ENCODE measurements at regions not wholly inside any gene's neighbourhood (a gene's known extent, or its start where the extent isn't known, plus 50 kb on each side); places are given as distances from the start of the nearest gene placed in this dataset.
"Not testable (repeated sequence)": the region's sequence is repeated elsewhere in the genome, so short reads cannot be mapped to it uniquely, and the experiment has no call there.

DNA sequence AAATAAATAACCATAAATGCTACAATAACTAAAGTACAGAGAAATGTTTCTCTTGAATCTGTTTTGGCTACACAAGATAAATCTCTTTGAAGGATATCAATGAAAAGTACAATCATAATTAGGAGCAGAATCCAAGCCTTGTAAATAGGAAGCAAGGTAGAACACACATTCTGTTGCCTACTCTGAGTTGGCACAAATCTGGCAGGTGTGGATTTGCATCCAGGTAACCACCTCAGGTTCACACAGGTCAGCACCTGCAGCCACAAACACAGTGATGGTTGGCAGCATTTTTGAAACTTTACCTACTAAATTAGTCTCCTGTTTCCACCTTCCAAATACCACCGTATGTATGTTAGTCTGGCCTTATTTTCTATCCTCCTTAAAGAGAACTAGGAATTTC lies 105.3 kb upstream of the PIK3R1 start:
- no peak overlapping the region for H3K4me3 Mint-ChIP-seq
- H3K4me1 Mint-ChIP-seq: peaks cover 0 to 3% (median 0%) of the 10 kb centered on the region in 4 donors
- H3K27me3 Mint-ChIP-seq: peaks cover 0 to 2% (median 0%) of the 10 kb centered on the region in 5 donors
- H3K27ac Mint-ChIP-seq: no peak overlapping the region
- no peak for ATAC-seq
- no peak for DNase-seq
- peaks cover 0 to 2% (median 0%) of the 10 kb centered on the region in 3 donors for H3K36me3 Mint-ChIP-seq
- H3K9me3 Mint-ChIP-seq: peaks cover 0 to 16% (median 2%) of the 10 kb centered on the region in 9 donors
- POLR2A ChIA-PET: no interaction called here

GRCh38 chr5:68104217-68104616 lies 111.3 kb upstream of the PIK3R1 start:
- Mint-ChIP-seq H3K27me3 (peaks cover 1 to 10% (median 3%) of the 10 kb centered on the region in 5 donors), H3K9me3 (peaks cover 0 to 35% (median 13%) of the 10 kb centered on the region in 9 donors), H3K36me3 (peaks cover 0 to 13% (median 5%) of the 10 kb centered on the region in 3 donors)
- H3K4me1 Mint-ChIP-seq, H3K27ac Mint-ChIP-seq, POLR2A ChIA-PET, DNase-seq, H3K4me3 Mint-ChIP-seq, ATAC-seq: not testable (repeated sequence)

GRCh38 chr5:68103297-68103696 lies 112.3 kb upstream of the PIK3R1 start:
- Mint-ChIP-seq H3K27me3 (peaks cover 1 to 10% (median 3%) of the 10 kb centered on the region in 5 donors), H3K9me3 (peaks cover 0 to 35% (median 13%) of the 10 kb centered on the region in 9 donors), H3K36me3 (peaks cover 0 to 13% (median 5%) of the 10 kb centered on the region in 3 donors)
- H3K4me3 Mint-ChIP-seq, POLR2A ChIA-PET, H3K4me1 Mint-ChIP-seq, DNase-seq, ATAC-seq, H3K27ac Mint-ChIP-seq: not testable (repeated sequence)

DNA sequence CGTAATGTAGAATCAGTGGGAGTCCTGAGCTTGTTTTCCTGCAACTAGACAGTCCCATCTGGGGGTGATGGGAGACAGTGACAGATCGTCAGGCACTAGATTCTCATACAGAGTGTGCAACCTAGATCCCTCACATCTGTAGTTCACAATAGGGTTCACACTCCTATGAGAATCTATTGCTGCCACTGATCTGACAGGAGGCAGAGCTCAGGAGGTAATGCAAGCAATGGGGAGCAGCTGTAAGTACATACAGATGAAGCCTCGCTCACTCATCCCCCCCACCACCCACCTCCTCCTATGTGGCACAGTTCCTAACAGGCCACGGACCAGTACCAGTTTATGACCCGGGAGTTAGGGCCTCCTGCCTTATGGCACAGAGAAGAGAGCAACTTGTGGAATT lies 116.2 kb upstream of the PIK3R1 start:
- Mint-ChIP-seq H3K27me3 (peaks cover 0 to 6% (median 3%) of the 10 kb centered on the region in 5 donors), H3K9me3 (peaks cover 4 to 30% (median 11%) of the 10 kb centered on the region in 9 donors), H3K4me3 (no peak overlapping the region), H3K27ac (no peak overlapping the region), H3K4me1 (peaks cover 0 to 2% (median 0%) of the 10 kb centered on the region in 4 donors), H3K36me3 (peaks cover 0 to 5% (median 5%) of the 10 kb centered on the region in 3 donors)
- ATAC-seq (no peak), DNase-seq (no peak)
- POLR2A ChIA-PET: no interaction called here

DNA sequence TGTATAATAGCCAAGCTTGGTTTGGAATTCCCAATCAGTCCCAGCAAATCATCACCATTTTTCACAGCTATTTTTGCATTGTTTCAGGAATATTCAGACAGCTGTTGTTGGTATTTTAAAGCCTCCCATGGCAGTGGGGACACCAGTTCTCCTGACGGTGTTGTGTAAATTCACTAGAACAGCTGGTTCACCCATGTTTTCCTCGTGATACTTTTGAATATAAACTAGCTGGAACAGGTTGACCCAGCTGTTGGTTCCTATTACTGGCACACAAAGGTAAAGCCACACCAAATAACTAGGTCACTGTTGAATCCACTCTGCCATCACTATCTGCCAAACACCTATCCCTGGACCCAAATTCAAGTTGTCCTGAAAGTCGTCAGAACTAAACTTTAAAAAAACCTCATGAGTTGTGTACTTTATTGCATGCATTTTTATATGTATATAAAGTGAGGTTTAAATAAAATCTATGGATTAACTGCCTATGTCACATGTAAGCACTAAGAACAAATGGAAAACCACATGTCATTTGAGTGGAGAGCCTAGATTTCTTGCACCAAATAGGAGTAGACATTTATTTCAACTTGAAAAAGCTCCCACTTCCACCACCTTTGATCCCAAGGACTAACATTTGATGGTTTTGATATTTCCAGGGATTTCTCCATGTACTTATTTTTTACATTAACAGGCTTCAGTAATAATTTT lies 121.9 kb upstream of the PIK3R1 start:
- ATAC-seq (no peak), DNase-seq (no peak)
- no peak overlapping the region for H3K27ac Mint-ChIP-seq
- H3K4me1 Mint-ChIP-seq: no peaks in the 10 kb centered on the region
- H3K4me3 Mint-ChIP-seq: no peak overlapping the region
- no peaks in the 10 kb centered on the region for H3K27me3 Mint-ChIP-seq
- H3K9me3 Mint-ChIP-seq: peaks cover 0 to 22% (median 8%) of the 10 kb centered on the region in 9 donors
- no peaks in the 10 kb centered on the region for H3K36me3 Mint-ChIP-seq
- POLR2A ChIA-PET: no interaction called here

- Mint-ChIP-seq H3K9me3 (peaks cover 0 to 8% (median 3%) of the 10 kb centered on the region in 9 donors), H3K4me1 (no peaks in the 10 kb centered on the region), H3K27me3 (peaks cover 0 to 3% (median 0%) of the 10 kb centered on the region in 5 donors), H3K27ac (no peak overlapping the region), H3K4me3 (no peak overlapping the region), H3K36me3 (no peaks in the 10 kb centered on the region)
- ATAC-seq (no peak), DNase-seq (no peak)
- POLR2A ChIA-PET: no interaction called here
These were observed 127.3 kb upstream of the PIK3R1 start for GRCh38 chr5:68088302-68088701.

DNA sequence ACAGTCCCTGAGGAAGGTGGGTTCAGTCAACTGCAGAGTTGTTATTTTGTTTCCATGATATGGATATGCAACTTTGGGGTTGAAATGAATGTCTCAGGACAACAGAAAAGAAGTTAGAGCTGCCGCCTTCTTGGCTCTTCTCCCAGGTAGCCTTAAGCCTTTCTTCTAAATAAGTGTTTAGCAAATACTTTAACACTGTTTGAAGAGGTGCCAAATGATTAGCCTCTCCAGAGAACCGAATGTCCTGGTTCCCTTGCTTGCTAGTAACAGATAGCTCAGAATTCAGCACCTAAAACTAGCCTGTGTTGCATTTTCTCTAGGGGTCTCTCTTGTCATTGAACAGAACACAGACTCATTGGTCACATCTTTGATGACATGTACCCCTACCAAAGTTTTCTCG lies 127.7 kb upstream of the PIK3R1 start:
- Mint-ChIP-seq H3K9me3 (peaks cover 0 to 8% (median 3%) of the 10 kb centered on the region in 9 donors), H3K4me3 (no peak overlapping the region), H3K27me3 (peaks cover 0 to 3% (median 0%) of the 10 kb centered on the region in 5 donors), H3K36me3 (no peaks in the 10 kb centered on the region), H3K27ac (no peak overlapping the region), H3K4me1 (no peaks in the 10 kb centered on the region)
- ATAC-seq (no peak), DNase-seq (no peak)
- POLR2A ChIA-PET: no interaction called here

GRCh38 chr5:68086857-68087256 lies 128.7 kb upstream of the PIK3R1 start:
- Mint-ChIP-seq H3K27ac (no peak overlapping the region), H3K36me3 (no peaks in the 10 kb centered on the region), H3K4me3 (no peak overlapping the region), H3K27me3 (peaks cover 0 to 3% (median 0%) of the 10 kb centered on the region in 5 donors), H3K9me3 (peaks cover 0 to 8% (median 3%) of the 10 kb centered on the region in 9 donors), H3K4me1 (no peaks in the 10 kb centered on the region)
- POLR2A ChIA-PET: no interaction called here
- DNase-seq: no peak
- ATAC-seq: no peak

DNA sequence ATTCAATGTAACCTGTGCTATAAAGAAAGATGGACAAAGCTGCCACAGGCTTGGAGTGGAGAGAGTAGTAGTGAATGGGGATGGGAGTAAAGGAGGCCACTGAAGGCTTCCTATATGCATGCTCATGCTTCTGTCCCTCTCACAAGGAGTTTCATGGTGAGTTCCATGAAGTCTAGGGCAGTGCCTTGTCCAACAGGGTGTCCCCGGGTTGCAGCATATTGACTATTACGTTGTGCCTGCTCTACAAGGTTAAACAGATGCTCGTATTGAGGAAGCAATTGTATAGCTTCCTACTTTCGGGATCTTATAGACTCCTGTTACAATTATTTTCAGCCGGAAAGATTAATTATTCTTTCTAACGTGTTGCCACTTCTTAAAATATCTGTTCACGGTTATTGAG lies 129.1 kb upstream of the PIK3R1 start:
- H3K27me3 Mint-ChIP-seq: peaks cover 0 to 3% (median 0%) of the 10 kb centered on the region in 5 donors
- no peak overlapping the region for H3K27ac Mint-ChIP-seq
- no peak overlapping the region for H3K4me3 Mint-ChIP-seq
- POLR2A ChIA-PET: no interaction called here
- H3K36me3 Mint-ChIP-seq: no peaks in the 10 kb centered on the region
- no peak for DNase-seq
- no peak for ATAC-seq
- H3K4me1 Mint-ChIP-seq: no peaks in the 10 kb centered on the region
- H3K9me3 Mint-ChIP-seq: peaks cover 0 to 8% (median 3%) of the 10 kb centered on the region in 9 donors

GRCh38 chr5:68084396-68084795 lies 131.2 kb upstream of the PIK3R1 start:
- Mint-ChIP-seq H3K4me1 (peaks cover 0 to 2% (median 0%) of the 10 kb centered on the region in 4 donors), H3K27ac (no peak overlapping the region), H3K9me3 (peaks cover 0 to 4% (median 0%) of the 10 kb centered on the region in 9 donors), H3K4me3 (no peak overlapping the region), H3K36me3 (no peaks in the 10 kb centered on the region), H3K27me3 (peaks cover 0 to 3% (median 0%) of the 10 kb centered on the region in 5 donors)
- ATAC-seq (no peak), DNase-seq (no peak)
- POLR2A ChIA-PET: interaction anchor here (0.7 kb wide), 1 partner anchor 641 kb away, joined by 3 read pairs; no protein-coding TSS in a partner anchor

DNA sequence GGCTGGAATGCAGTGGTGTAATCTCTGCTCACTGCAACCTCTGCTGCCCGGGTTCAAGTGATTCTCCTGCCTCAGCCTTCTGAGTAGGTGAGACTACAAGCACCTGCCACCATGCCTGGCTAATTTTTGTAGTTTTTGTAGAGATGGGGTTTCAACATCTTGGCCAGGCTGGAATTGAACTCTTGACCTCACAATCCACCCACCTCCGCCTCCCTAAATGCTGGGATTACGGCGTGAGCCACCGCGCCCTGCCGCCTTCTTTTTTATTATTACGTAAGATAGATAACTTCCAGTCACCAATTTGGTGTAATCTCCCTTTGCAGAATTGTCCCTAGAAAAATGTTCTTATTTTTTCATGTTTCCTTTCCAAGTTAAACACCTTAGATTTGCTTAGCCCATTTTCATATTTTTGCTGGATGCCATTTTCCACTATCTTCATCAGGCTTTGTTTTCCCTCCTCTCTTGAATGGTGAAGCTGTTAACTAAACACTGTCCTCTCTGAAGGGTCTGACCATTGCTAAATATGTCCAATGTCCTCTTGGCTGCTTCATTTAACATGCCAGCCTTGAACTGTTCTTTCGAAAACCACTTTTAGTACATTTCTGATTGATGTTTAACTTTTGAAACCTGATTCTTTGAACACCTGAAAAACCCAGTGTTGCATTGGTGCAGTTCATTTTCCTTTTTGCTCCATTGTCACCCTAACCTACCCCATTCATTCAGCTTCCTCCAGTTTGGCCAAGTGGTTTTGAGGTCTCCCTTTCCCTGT lies 135.1 kb upstream of the PIK3R1 start:
- ATAC-seq: no peak
- Mint-ChIP-seq H3K9me3 (peaks cover 0 to 4% (median 0%) of the 10 kb centered on the region in 9 donors), H3K27ac (no peak overlapping the region), H3K36me3 (no peaks in the 10 kb centered on the region), H3K27me3 (peaks cover 0 to 3% (median 0%) of the 10 kb centered on the region in 5 donors), H3K4me3 (no peak overlapping the region), H3K4me1 (peaks cover 0 to 2% (median 0%) of the 10 kb centered on the region in 4 donors)
- POLR2A ChIA-PET: no interaction called here
- DNase-seq: no peak

DNA sequence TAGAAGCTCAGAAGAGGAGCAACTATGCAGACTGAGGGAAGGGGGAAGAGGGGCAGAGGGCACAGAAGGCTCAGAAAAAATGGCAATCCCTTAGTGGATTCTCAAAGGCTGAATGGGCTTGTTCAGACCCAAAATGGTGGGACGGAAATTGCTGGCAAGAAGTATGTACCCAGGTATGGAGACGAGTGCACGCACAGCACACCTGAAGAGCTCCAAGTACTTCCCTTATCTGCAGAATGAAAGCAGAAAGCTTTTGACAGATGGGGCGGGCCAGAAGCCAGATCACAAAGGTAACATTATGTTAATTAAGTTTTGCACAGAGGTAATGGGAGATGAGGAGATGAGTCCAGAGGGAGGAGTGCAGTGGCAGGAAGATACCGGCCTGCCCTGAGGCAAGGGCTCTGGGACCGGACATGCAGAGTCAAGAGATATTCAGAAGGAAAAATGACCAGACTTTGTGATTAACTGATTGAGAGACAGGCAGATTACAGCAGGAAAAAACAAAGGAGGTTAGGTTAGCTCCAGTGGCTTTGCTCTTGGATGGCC lies 138.1 kb upstream of the PIK3R1 start:
- Mint-ChIP-seq H3K9me3 (no peaks in the 10 kb centered on the region), H3K36me3 (no peaks in the 10 kb centered on the region), H3K4me1 (peaks cover 0 to 2% (median 0%) of the 10 kb centered on the region in 4 donors), H3K27ac (no peak overlapping the region), H3K27me3 (no peaks in the 10 kb centered on the region), H3K4me3 (no peak overlapping the region)
- DNase-seq (no peak), ATAC-seq (no peak)
- POLR2A ChIA-PET: no interaction called here

GRCh38 chr5:68074633-68075032 lies 140.9 kb upstream of the PIK3R1 start:
- Mint-ChIP-seq H3K36me3 (no peaks in the 10 kb centered on the region), H3K27ac (no peak overlapping the region), H3K27me3 (no peaks in the 10 kb centered on the region), H3K4me1 (peaks cover 0 to under 1% (median 0%) of the 10 kb centered on the region in 4 donors), H3K9me3 (no peaks in the 10 kb centered on the region), H3K4me3 (no peak overlapping the region)
- ATAC-seq: no peak
- no peak for DNase-seq
- POLR2A ChIA-PET: no interaction called here
